ENCODE measurements at regions not wholly inside any gene's neighbourhood (a gene's known extent, or its start where the extent isn't known, plus 50 kb on each side); places are given as distances from the start of the nearest gene placed in this dataset.
"Not testable (repeated sequence)": the region's sequence is repeated elsewhere in the genome, so short reads cannot be mapped to it uniquely, and the experiment has no call there.

DNA sequence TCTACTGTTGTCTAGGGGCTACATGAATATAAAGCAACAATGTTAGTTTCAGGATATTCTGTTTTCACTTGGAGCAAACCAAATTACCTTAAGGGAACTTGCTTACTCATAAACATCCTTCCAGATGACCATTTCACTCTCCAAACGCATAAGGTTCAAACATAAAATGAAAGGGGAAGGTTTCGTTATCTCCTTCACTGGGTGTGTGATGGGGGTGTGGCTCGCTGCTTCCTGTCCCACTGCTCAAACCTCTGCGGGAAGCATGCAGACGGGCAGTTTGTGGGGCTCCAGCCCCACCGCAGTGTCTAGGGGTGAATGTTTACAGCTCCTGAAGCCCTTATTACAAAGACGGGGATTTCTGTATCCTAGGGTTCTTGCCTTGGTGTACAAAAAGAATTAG, 1310.9 kb upstream of the TMEFF2 start:
- DNase-seq (ENCODE audit: low spot score): no peak

DNA sequence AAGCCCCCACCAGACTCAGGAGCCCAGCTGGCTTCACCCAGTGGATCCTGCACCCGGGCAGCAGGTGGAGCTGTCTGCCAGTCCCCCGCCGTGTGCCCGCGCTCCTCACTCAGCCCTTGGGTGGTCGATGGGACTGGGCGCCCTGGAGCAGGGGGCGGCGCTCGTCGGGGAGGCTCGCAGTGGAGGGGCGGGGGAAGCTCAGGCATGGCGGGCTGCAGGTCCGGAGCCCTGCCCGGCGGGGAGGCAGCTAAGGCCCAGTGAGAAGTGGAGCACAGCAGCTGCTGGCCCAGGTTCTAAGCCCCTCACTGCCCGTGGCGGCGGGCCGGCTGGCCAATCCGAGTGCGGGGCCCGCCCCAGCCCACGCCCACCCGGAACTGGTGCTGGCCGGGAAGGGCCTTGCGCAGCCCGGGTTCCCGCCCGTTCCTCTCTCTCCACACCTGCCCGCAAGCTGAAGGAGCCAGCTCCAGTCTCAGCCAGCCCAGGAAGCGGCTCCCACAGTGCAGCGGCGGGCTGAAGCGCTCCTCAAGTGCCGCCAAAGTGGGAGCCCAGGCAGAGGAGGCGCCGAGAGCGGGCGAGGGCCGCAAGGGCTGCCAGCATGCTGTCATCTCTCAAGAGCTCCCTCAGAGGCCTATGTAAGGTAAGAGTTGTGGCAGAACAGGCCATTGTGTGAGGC, 1307.8 kb upstream of the TMEFF2 start:
- no peak for DNase-seq (ENCODE audit: low spot score)

- no peak for DNase-seq (ENCODE audit: low spot score)
These were observed 1302.1 kb upstream of the TMEFF2 start for GRCh38 chr2:193496786-193497185.

GRCh38 chr2:193482557-193482956, 1287.8 kb upstream of the TMEFF2 start:
- DNase-seq (ENCODE audit: low spot score): no peak

DNA sequence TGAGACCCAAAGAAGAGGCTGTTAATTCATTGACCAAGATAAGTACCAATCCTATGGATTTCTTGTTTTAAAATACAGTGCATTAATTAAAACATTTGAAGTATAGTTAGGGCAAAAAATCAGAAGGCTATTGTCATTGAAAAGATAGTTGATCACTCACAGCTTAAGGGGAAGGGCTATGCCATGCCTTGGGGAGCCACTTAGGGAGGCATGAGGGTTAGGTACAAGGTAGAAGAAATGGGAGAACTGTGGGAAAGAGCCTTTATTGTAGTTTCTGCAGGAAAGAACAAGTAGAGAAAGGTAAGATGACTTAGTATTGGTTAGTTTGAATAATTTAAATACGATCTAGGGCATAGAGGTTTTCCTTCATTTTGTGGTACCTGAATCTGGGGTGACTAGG, 1285.5 kb upstream of the TMEFF2 start:
- DNase-seq (ENCODE audit: low spot score): no peak

GRCh38 chr2:193476171-193476800, 1281.6 kb upstream of the TMEFF2 start:
- DNase-seq (ENCODE audit: low spot score): no peak

DNA sequence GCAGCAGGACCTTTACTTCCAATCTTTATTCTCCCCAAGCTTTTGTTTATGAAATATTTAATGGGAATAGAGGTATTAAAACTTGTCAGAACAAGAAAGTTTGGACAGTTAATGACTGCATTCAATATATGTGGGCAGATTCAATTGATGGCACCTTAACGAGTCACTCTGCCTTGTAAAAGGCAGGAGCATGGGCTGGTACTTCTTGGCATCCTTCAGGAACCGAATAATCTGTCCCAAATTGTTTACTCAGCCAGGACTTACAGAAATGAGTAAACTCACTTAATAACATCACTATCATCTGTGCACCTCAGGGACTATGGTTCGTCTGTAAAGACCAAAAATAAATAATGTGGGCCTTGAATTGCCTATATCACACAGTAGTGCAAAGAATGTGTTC, 1280.3 kb upstream of the TMEFF2 start:
- no peak for DNase-seq (ENCODE audit: low spot score)

GRCh38 chr2:193469251-193469650, 1274.5 kb upstream of the TMEFF2 start:
- no peak for DNase-seq (ENCODE audit: low spot score)

DNA sequence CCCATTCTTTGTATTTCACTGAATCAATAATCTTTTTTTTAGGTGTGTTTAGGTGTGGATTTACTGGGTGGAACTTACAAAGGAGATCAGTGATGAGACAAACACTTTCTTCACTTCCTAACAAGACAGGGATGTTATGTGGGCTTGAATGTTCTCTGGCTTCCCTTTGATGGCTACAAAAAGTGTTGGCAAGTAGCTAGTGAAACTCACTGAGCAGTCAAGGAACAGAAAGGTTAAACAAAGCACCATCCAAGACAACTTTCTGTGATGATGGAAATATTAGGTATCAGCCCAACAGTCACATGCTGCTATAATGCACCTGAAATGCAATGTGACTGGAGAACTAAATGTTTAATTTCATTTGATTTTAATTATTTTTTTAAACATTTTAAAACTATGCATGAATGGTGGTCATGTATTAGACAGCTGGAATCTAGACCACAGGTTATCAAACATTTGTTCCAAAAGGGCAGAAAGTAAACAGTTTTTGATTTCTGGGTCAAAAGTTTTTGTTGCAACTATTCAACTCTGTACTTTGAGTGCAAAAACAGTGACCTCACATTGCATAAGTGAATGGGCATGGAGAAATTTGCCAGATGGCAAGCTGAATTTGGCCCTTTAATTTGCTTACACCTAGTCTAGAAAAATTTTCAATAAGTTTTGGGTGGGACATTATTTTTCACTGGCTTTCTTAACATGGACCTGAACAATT, 1272.7 kb upstream of the TMEFF2 start:
- no peak for DNase-seq (ENCODE audit: low spot score)

DNA sequence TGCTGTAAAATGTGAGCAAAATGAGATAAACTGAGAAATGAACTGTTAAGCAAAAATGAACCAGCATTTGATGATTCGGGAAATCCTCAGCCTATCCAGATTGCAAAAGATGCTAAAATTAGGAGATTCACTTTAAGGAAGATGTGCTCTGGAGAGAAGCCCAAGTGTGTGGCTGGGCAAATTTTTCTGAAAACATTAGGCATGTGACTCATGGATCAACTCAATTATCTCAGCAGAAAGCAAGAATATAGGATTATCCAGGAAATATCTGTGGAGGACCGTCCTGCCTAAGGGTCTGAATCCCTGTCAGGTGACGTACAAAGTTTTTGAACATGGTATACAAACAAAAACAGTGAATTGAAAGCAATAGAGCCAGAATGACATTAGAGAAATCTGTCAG, 1268.3 kb upstream of the TMEFF2 start:
- DNase-seq (ENCODE audit: low spot score): no peak

- DNase-seq (ENCODE audit: low spot score): no peak
These were observed 1267.7 kb upstream of the TMEFF2 start for GRCh38 chr2:193462411-193462810.

GRCh38 chr2:193461431-193461934, 1266.8 kb upstream of the TMEFF2 start:
- DNase-seq (ENCODE audit: low spot score): no peak

DNA sequence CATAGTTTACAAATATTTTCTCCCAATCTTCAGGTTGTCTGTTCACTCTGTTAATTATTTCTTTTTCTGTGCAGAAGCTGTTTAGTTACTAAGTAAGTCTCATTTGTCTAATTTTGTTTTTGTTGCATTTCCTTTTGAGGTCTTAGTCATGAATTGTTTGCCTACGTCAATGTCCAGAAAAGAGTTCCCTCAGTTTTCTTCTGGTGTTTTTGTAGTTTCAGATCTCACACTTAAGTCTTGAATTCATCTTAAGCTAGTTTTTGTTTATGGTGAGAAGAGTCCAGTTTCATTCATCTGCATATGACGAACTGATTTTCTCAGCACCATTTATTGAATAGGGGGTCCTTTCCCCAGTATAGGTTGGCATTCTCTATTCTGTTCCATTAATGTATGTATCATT, 1252.2 kb upstream of the TMEFF2 start:
- no peak for DNase-seq (ENCODE audit: low spot score)

DNA sequence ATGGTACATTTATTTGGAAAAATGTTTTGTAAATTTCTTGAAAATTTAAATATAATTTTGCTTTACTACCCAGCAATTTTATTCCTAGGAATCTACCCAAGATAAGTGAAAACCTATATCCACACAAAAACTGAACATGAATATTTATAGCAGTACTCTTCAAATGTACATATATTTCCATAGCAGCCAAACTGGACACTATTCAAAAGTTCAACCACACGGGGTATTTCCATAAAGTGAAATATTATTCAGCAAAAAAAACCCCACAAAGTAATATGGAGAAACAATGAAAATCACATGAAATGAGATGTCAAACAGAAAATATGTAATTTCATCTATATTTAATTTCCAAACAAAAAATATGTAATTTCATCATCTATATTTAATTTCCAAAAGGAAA, 1247.6 kb upstream of the TMEFF2 start:
- no peak for DNase-seq (ENCODE audit: low spot score)

GRCh38 chr2:193428336-193428818, 1233.6 kb upstream of the TMEFF2 start:
- DNase-seq (ENCODE audit: low spot score): no peak

DNA sequence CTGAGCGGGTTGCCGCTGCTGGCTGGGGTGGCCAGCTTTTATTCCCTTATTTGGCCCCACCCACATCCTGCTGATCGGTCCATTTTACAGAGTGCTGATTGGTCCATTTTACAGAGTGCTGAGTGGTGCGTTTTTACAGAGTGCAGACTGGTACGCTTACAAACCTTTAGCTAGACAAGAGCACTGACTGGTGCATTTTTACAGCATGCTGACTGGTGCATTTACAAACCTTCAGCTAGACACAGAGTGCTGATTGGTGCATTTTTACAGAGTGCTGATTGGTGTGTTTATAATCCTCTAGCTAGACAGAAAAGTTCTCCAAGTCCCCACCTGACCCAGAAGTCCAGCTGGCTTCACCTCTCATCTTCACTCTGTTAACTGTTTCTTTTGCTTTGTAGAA, 1217.6 kb upstream of the TMEFF2 start:
- not testable (repeated sequence) for DNase-seq (ENCODE audit: low spot score)

GRCh38 chr2:193409951-193410350, 1215.2 kb upstream of the TMEFF2 start:
- DNase-seq (ENCODE audit: low spot score): no peak

DNA sequence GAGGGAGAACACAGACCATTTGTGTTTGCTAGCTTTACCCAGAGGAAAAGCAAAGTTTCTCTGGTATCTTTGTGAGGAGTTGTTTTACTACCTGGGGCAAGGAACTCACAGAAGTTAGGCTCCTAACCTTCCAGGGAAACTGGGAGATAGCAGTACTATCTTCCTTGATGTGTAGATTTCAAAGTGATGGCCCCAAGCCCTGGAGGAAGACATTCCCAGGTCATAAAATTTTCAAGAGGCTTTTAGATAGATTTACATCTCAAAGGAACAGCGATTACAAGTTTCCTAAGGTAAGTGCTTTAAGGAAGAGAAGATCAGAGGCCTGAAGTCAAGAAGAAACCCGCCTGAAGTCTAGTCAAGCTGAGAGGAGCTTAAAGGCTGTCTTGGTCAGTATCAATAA, 1187.8 kb upstream of the TMEFF2 start:
- DNase-seq (ENCODE audit: low spot score): no peak

- no peak for DNase-seq (ENCODE audit: low spot score)
These were observed 1183.1 kb upstream of the TMEFF2 start for GRCh38 chr2:193377789-193378188.

DNA sequence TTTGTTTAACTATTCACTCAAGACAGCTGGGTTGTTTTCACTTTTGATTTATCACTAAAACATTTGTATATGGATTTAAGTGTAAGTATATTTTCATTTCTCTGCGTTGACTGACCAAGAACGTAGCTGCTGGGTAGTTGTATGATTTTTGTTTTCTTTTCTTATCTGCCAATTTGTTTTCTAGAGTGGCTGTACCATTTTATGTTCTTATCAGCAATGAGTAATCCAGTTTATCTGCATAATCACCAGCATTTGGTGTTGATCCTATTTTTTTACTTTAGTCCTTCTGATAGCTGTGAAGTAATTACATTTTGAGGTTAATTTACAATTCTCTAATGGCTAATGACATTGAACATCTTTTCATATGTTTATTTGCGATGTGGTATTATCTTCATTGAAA, 1178.4 kb upstream of the TMEFF2 start:
- DNase-seq (ENCODE audit: low spot score): no peak

DNA sequence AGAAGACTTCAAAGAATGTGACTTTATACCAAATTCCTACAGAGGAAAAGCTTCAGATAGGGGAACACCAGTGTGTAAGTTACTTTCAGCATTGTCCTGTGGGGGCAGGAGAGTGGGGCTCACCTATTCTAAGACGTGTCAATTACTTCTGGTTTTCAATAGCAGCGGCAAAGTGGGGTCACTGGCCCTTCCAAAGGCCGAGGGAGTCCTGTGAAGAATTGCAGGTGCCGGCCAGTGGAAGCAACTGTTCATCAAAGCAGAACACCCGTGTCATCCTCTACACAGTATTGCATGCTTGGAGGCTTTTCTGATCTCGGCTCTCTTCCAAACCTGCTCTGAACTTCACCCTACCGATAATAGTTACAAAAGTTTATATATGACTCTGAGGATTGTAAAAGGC, 1176.5 kb upstream of the TMEFF2 start:
- DNase-seq (ENCODE audit: low spot score): no peak

DNA sequence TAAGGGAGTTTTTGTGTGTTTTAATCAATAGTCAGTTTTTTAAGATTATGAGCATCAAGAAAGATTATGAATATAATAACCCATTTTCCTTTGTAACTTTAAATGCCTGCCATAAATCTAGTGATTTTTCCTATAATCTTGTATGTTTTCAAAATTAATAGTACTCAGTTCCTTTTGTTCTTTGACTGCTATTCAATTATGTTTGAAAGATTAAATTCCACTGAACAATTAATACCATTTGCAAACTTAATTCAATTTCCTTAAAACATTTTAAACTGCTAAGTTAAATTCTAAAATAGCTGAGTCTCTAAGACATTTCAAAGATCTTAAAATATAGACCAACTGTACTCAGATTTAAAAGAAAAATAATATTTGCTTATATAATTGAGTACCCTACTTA, 1173.9 kb upstream of the TMEFF2 start:
- DNase-seq (ENCODE audit: low spot score): no peak

GRCh38 chr2:193357508-193357907, 1162.8 kb upstream of the TMEFF2 start:
- DNase-seq (ENCODE audit: low spot score): no peak

Measured in umbilical cord (tissue), 1 donor.